ENCODE measurements at regions not wholly inside any gene's neighbourhood (a gene's known extent, or its start where the extent isn't known, plus 50 kb on each side); places are given as distances from the start of the nearest gene placed in this dataset.

DNA sequence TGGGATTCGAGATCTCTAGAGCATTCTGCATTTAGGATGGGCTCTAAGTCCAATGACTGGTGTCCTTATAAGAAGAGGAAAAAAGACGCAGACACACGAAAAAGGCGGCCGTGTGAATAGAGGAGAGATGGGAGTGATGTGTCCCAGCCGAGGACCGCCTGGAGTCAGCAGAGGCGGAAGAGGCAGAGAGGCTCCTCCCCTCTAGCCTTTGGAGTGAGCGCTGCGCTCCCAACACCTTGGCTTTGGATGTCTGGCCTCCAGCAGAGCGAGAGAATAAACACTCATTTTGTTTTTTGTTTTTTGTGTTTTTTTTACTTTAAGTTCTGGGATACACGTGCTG, 83.0 kb upstream of the RTL6 start:
- Histone ChIP-seq H3K4me3 (ENCODE audit: insufficient read depth, low read length) (no peak overlapping the region), H3K36me3 (ENCODE audit: insufficient read depth, low read length) (no peaks in the 10 kb centered on the region), H3K4me1 (ENCODE audit: insufficient read depth, low read length) (no peaks in the 10 kb centered on the region), H2AFZ (ENCODE audit: low read length) (no peak overlapping the region), H3K9me3 (ENCODE audit: low read depth, low read length) (no peaks in the 10 kb centered on the region), H3K27me3 (ENCODE audit: insufficient read depth, low read length) (peaks cover 44% of the 10 kb centered on the region), H3K4me2 (ENCODE audit: insufficient read depth, low read length) (no peak overlapping the region), H4K20me1 (ENCODE audit: insufficient read depth, low read length) (no peaks in the 10 kb centered on the region), H3K27ac (ENCODE audit: low read depth, low read length) (no peak overlapping the region), H3K79me2 (ENCODE audit: insufficient read depth, low read length) (no peaks in the 10 kb centered on the region)
- TF ChIP-seq CTCF (IDR thresholded peaks at IDR 0.05; ENCODE audit: extremely low read depth, low read depth, low read length) = no peak
- no peak for DNase-seq (ENCODE audit: insufficient read length, low spot score, missing footprints)

DNA sequence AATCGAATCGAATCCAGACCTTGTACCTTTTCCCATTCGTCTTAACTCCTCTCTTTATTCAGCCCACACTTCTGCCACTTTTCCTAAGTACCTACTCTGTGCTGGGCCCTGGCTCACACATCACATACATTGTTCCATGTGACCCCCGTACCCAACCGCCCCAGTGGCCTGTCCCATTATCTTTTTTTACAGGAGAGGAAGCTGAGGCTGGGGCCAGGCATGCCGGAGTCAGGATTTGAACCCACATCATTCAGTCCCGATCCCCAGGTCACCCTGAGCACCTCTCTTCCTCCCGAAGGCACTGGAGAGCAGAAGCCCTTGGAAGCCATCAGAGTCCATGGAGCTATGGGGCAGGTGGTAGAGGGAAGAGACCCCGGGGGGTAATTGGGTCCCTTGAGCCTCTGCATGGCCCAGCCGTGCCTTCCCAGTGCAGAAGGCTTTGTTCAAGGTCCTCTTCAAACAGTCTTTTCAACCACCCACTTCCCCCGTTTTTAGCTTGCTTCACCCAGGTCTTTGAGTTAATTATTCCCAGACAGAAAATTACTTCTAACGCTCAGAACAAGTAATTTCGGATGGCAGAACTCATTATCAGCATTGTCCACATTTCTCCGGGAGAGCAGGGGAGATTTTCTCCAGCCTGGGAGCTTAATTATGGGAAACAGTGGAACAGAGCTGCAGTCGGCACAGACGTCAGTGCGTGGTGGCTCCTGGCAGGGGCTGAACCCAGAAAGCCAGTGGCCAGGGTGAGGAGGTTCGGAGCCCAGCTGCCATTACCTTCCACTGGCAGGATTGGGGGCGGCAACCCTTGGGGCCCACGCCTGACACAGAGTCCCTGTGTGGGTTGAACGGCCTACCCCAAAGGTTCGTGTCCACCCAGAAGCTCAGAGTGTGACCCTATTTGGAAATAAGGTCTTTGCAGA, 82.4 kb upstream of the RTL6 start:
- Histone ChIP-seq H3K79me2 (ENCODE audit: insufficient read depth, low read length) (no peaks in the 10 kb centered on the region), H2AFZ (ENCODE audit: low read length) (no peak overlapping the region), H3K9me3 (ENCODE audit: low read depth, low read length) (no peaks in the 10 kb centered on the region), H3K36me3 (ENCODE audit: insufficient read depth, low read length) (no peaks in the 10 kb centered on the region), H4K20me1 (ENCODE audit: insufficient read depth, low read length) (no peaks in the 10 kb centered on the region), H3K4me1 (ENCODE audit: insufficient read depth, low read length) (no peaks in the 10 kb centered on the region), H3K27me3 (ENCODE audit: insufficient read depth, low read length) (peaks cover 38% of the 10 kb centered on the region), H3K4me3 (ENCODE audit: insufficient read depth, low read length) (no peak overlapping the region), H3K27ac (ENCODE audit: low read depth, low read length) (no peak overlapping the region), H3K4me2 (ENCODE audit: insufficient read depth, low read length) (no peak overlapping the region)
- DNase-seq (ENCODE audit: insufficient read length, low spot score, missing footprints) = no peak
- TF ChIP-seq CTCF (IDR thresholded peaks at IDR 0.05; ENCODE audit: extremely low read depth, low read depth, low read length) = no peak

- no peak overlapping the region for H3K27ac ChIP-seq (ENCODE audit: low read depth, low read length)
- H3K27me3 ChIP-seq (ENCODE audit: insufficient read depth, low read length) = peaks cover 38% of the 10 kb centered on the region
- H3K36me3 ChIP-seq (ENCODE audit: insufficient read depth, low read length) = no peaks in the 10 kb centered on the region
- H2AFZ ChIP-seq (ENCODE audit: low read length) = no peak overlapping the region
- H4K20me1 ChIP-seq (ENCODE audit: insufficient read depth, low read length) = no peaks in the 10 kb centered on the region
- H3K4me3 ChIP-seq (ENCODE audit: insufficient read depth, low read length) = no peak overlapping the region
- H3K4me1 ChIP-seq (ENCODE audit: insufficient read depth, low read length) = peaks cover 6% of the 10 kb centered on the region
- H3K79me2 ChIP-seq (ENCODE audit: insufficient read depth, low read length) = no peaks in the 10 kb centered on the region
- H3K4me2 ChIP-seq (ENCODE audit: insufficient read depth, low read length) = no peak overlapping the region
- no peaks in the 10 kb centered on the region for H3K9me3 ChIP-seq (ENCODE audit: low read depth, low read length)
- DNase-seq (ENCODE audit: insufficient read length, low spot score, missing footprints) = no peak
- no peak for TF ChIP-seq CTCF (IDR thresholded peaks at IDR 0.05; ENCODE audit: extremely low read depth, low read depth, low read length)
Measured at GRCh38 chr22:44578516-44579230, 80.6 kb upstream of the RTL6 start.

GRCh38 chr22:44578110-44578457, 80.1 kb upstream of the RTL6 start:
- Histone ChIP-seq H3K27ac (ENCODE audit: low read depth, low read length) (no peak overlapping the region), H3K27me3 (ENCODE audit: insufficient read depth, low read length) (peaks cover 38% of the 10 kb centered on the region)
- no peak for TF ChIP-seq CTCF (IDR thresholded peaks at IDR 0.05; ENCODE audit: extremely low read depth, low read depth, low read length)

More at GRCh38 chr22:44578110-44578457, 80.1 kb upstream of the RTL6 start:
- no peaks in the 10 kb centered on the region for H3K9me3 ChIP-seq (ENCODE audit: low read depth, low read length)
- H4K20me1 ChIP-seq (ENCODE audit: insufficient read depth, low read length) = no peaks in the 10 kb centered on the region
- H3K4me2 ChIP-seq (ENCODE audit: insufficient read depth, low read length) = no peak overlapping the region
- H2AFZ ChIP-seq (ENCODE audit: low read length) = no peak overlapping the region
- H3K79me2 ChIP-seq (ENCODE audit: insufficient read depth, low read length) = no peaks in the 10 kb centered on the region
- no peak for DNase-seq (ENCODE audit: insufficient read length, low spot score, missing footprints)
- no peak overlapping the region for H3K4me3 ChIP-seq (ENCODE audit: insufficient read depth, low read length)
- peaks cover 8% of the 10 kb centered on the region for H3K4me1 ChIP-seq (ENCODE audit: insufficient read depth, low read length)
- H3K36me3 ChIP-seq (ENCODE audit: insufficient read depth, low read length) = no peaks in the 10 kb centered on the region

Measured in osteoblast (primary cell).